ENCODE measurements at regions not wholly inside any gene's neighbourhood (a gene's known extent, or its start where the extent isn't known, plus 50 kb on each side); places are given as distances from the start of the nearest gene placed in this dataset.
"Not testable (repeated sequence)": the region's sequence is repeated elsewhere in the genome, so short reads cannot be mapped to it uniquely, and the experiment has no call there.

- DNase-seq = no peak
Measured at GRCh38 chr5:25002371-25002770, 357.6 kb upstream of the CDH10 start.

GRCh38 chr5:24999732-25000131, 355.0 kb upstream of the CDH10 start:
- DNase-seq = no peak

DNA sequence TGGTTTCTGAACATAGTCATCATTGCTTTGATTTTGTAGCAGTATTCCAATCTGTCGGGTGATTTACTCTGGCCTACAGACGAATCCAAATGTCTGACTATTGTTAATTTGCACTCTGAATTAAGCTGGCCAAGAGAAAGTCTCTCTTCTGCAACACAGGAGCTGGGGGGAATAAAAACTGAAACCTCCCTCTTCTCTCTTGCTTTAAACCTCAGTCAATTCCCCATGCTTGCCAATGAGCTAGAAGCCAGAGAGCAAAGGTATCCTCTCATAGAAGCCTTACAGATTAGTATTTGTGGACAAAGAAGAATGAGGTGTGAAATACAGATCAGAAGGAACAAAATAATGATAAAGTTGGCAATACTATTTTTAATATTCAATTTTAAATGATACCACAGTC, 353.9 kb upstream of the CDH10 start:
- no peak for DNase-seq

DNA sequence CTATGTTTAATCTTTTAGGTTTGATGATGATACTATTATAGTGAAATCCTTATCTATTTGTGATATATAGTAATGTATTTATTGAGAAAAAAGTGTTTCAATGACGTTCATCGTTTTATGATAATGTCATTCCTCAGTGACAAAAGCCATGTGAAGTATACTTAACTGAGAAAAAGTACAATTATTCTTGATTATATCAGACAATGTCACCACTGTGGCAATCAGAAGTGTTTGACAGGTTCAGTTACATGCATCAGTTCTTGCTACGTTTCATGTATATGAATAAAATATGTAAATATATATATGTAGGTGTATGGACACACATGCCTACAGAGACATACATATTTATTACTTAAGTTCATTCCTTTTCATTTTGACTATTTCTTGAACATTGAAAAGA, 341.5 kb upstream of the CDH10 start:
- DNase-seq = no peak

- DNase-seq = not testable (repeated sequence)
Measured at GRCh38 chr5:24978552-24978951, 333.8 kb upstream of the CDH10 start.

DNA sequence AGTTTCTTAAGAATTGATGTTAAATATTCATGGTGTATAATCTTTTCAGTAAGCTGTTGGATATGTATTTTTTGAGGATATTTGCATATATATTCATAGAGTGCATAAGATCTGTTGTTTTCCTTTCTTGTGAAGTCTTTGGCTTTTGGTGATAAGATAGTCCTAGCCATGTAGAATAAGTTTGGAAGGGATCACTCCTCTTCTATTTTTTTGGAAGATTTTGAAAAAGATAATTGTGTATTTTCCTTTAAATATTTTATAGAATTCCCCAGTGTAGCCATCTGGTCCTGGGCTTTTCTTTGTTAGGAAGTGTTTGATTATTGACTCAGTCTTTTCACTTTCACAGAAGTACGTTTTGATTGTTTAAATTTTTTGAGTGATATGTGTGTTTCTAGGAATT, 318.8 kb upstream of the CDH10 start:
- DNase-seq = no peak

DNA sequence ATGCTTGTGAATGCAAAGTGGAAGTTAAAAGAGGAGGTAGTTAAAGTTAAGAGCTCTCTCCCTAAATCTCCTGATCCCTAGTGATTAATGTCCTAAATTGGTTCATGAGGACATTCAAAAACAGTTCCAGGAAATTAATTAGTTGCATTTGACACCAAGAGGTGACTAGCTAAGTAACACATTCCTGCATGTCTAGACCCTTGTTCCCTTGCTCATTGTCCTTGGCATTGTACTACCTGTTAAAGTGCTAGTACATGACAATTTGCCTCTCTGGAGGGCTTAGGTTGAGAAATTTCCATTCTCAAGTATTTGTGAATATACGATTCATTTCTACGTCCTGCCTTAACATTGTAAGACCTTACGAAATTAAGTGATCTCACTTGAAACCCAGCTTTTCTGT, 278.6 kb upstream of the CDH10 start:
- DNase-seq = no peak

DNA sequence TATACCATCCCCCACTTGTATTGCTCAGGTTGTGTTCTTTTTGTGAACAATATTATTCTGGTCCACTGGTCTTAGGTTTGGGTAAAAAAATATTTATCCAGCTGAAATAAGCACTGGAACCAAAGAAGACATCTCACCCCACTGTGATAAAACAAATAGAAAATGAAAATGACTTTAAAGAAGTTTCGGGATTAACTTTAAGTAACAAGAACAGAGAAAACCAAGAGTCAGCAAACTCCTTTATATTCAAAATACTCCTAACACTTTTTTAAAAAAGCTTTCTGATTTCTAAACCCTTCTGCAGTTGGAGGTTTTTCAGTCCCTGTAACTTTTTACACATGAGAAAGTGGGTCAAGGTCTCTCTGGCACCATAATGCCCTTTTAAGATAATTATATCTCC, 273.9 kb upstream of the CDH10 start:
- no peak for DNase-seq

GRCh38 chr5:24916863-24917262, 272.1 kb upstream of the CDH10 start:
- no peak for DNase-seq

GRCh38 chr5:24909210-24909609, 264.4 kb upstream of the CDH10 start:
- DNase-seq = no peak

DNA sequence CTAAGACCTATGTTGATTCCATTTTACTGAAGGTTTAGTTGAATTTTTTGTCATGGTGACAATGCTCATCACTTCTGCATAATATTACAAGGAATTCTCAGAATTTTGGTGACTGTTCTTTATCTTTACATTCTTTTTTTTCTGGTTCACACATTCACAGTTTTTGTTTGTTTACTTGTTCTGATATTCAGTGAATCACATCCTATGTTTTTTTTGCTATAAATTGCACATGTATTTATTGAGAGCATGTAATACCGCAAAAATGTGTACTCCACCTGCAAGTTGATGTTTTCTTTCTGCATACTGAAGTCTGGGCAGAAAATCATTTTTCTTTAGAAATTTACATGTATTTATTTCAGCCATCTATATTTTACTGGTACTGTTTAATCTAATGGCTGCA, 261.9 kb upstream of the CDH10 start:
- peak; percentile 3 for DNase-seq

DNA sequence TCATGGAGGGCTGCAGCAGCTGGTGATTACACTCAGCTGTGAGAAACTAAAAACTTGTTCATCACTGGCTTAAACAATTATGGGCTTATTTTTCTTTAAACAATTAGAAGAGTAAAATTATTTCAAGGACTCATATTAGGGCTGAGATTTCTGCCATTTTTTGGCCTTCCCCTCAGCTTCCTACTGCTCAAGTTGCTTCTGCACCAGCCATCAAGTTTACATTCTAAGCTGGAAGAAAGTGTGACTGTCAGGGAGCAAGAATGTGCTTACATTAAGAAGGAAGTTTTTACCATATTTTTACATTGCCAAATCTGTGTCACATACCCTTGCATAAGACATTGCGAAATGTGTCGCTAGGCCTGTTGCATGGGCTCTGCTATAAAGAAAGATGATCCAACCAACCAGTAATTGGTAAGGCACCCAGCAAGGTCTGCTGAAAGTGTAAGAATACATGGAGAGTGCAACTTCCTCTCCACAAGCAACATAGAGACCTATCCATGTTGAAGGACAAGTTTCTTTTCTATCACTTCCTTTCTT, 260.3 kb upstream of the CDH10 start:
- peak; percentile 72 for DNase-seq

DNA sequence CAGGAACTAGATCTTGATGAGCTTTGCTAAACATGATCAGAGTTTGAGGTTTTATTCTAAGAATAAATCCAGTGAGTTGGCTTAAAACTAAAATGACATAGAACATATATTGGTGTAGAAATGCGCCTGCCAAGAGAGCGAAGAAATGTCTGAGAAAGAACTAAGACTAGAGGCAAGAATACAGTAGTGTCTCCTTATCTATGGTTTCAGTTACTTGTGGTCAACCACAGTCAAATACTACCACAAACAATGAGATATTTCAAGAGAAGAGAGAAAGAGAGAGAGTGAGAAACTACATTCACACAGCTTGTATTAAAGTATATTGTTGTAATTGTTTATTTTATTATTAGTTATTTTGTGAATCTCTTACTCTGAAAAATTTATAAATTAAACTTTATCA, 254.4 kb upstream of the CDH10 start:
- DNase-seq = peak; percentile 89

GRCh38 chr5:24864244-24864643, 219.5 kb upstream of the CDH10 start:
- peak; percentile 10 for DNase-seq

DNA sequence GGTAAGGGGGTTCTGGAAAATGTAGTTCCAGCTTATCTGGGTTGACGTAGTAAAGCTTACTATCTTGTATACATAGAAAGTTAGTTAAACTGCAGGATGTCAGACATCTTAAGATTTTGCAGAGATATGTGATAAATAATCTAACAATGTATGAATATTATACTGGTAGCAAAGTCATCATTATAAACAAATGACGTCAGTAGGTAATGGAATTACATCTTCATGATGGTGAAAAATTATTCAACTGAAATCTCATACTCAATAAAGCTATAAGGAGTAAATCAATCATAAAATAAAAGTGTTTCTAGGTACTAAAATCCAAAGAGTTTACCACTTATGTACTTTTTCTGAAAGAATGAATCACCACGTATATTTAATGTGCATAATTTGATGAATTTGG, 217.3 kb upstream of the CDH10 start:
- DNase-seq = no peak

GRCh38 chr5:24855485-24855884, 210.7 kb upstream of the CDH10 start:
- peak; percentile 73 for DNase-seq

DNA sequence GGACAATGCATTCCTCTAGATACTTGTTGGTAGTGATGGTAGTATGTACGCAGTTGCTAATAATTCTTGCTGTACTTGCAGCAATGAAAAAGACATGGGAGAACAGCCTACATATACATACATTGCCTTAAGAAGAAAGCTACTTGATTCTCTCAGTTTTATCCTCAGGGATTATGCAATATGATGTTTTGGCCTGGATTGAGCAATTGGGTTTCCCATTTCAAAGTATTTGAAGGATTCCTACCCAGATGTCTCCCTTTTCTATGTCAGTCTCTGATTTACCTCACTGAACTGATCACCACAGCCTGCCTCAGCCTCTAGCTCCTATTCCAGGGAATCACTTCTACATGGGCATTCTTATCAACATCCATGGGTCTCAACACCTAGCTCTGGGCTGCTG, 210.1 kb upstream of the CDH10 start:
- no peak for DNase-seq

DNA sequence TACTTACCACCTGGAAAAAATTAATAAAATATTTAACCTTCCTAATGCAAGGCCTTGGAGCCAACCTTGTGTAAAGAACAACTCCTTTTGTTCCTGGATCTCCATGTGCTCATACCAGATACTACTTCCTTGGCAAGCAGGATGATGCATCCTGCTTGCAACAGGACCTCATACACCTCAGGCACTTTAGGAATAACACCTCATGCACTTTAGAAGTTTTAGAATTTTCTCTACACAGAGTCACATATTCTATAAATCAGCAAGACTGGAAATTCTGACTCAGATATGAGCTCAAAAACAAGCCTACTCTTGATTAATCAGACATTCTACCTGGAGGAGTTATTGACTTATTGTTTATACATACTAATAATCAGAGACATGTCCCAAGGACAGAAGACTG, 209.6 kb upstream of the CDH10 start:
- no peak for DNase-seq

- DNase-seq = no peak
Measured at GRCh38 chr5:24850926-24851486, 206.2 kb upstream of the CDH10 start.

GRCh38 chr5:24849210-24849609, 204.4 kb upstream of the CDH10 start:
- DNase-seq = no peak

- DNase-seq = no peak
Measured at GRCh38 chr5:24831989-24832388, 187.2 kb upstream of the CDH10 start.

- DNase-seq = no peak
Measured at GRCh38 chr5:24823625-24824024, 178.8 kb upstream of the CDH10 start.

GRCh38 chr5:24819841-24820240, 175.1 kb upstream of the CDH10 start:
- DNase-seq = no peak

- peak; percentile 26 for DNase-seq
Measured at GRCh38 chr5:24817966-24818365, 173.2 kb upstream of the CDH10 start.

DNA sequence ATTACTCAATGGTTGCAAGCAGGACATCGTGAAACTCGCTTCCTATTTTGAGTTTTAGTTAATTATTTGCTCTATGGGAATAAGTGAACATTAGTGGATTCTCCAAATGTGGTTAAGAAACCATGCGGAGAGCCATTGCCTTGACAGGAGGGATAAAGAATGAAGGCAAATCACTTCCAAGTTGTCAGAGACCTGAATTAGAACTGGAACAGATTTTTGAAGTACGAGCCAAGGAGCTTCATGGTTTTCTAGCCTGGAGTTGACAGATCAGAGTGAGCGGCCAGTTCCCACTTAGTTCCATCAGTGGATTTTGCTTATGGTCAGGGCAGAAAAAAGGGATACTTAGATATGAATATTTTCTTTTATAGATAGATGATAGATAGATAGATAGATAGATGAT, 171.4 kb upstream of the CDH10 start:
- no peak for DNase-seq

DNA sequence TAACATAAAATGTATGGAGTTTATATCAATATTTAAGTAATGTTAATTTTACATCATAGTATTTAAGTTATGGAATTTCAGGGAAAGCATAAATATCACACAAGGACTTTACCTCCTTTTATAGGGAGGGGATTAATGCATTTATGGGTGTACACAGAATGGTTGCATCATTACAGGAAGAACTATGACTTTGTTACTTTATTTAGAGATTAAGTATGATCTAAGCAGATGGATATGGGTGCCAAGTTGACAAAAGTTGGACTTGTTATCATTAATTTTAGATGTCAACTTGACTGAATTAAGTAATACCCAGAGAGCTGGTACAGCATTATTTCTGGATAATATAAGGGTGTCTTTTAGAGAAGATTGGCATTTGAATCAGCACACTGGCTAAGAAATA, 160.5 kb upstream of the CDH10 start:
- no peak for DNase-seq
